H9 (cell line): ENCODE measurements at regions not wholly inside any gene's neighbourhood (a gene's known extent, or its start where the extent isn't known, plus 50 kb on each side); places are given as distances from the start of the nearest gene placed in this dataset.

Experiments used
- DNase-seq: peaks from one replicate; pipeline ENCODE4 v3.0.0-alpha.2; 2017
- H2AFZ ChIP-seq: one replicate; pipeline ENCODE4 v1.6.1; 2013; ENCODE audit warnings: mild to moderate bottlenecking, low read length, control low read depth, moderate library complexity
- H2AK5ac ChIP-seq: 2 replicates; pipeline ENCODE4 v1.6.1; 2013; ENCODE audit warnings: low read length, control low read depth, mixed read lengths; ENCODE audit not compliant: insufficient read length
- H2BK120ac ChIP-seq: one replicate; pipeline ENCODE4 v1.6.1; 2013; ENCODE audit warnings: low read depth, mild to moderate bottlenecking, low read length, control low read depth, inconsistent platforms; ENCODE audit not compliant: poor library complexity, severe bottlenecking
- H2BK12ac ChIP-seq: 2 replicates; pipeline ENCODE4 v1.6.1; 2013; ENCODE audit warnings: low read length, control low read depth, mixed read lengths, low read depth; ENCODE audit not compliant: insufficient read length
- H2BK15ac ChIP-seq: 2 replicates; pipeline ENCODE4 v1.6.1; 2013; ENCODE audit warnings: low read depth, low read length, control low read depth
- H2BK20ac ChIP-seq: one replicate; pipeline ENCODE4 v1.6.1; 2013; ENCODE audit warnings: low read depth, mild to moderate bottlenecking, low read length, control low read depth, inconsistent platforms; ENCODE audit not compliant: poor library complexity, severe bottlenecking
- H2BK5ac ChIP-seq: 2 replicates; pipeline ENCODE4 v1.6.1; 2013; ENCODE audit warnings: low read length, control low read depth, mixed read lengths; ENCODE audit not compliant: insufficient read length
- H3K14ac ChIP-seq: 2 replicates; pipeline ENCODE4 v1.6.1; 2013; ENCODE audit warnings: low read length, control low read depth; ENCODE audit not compliant: insufficient read depth
- H3K18ac ChIP-seq: 2 replicates; pipeline ENCODE4 v1.6.1; 2013; ENCODE audit warnings: low read depth, mild to moderate bottlenecking, mixed read lengths, low read length, control low read depth; ENCODE audit not compliant: insufficient read length
- H3K23ac ChIP-seq: 2 replicates; pipeline ENCODE4 v1.6.1; 2013; ENCODE audit warnings: low read length, control low read depth, mixed read lengths, low read depth; ENCODE audit not compliant: insufficient read length
- H3K23me2 ChIP-seq: 2 replicates; pipeline ENCODE4 v1.6.1; 2013; ENCODE audit warnings: low read depth, mild to moderate bottlenecking, mixed read lengths, low read length, control low read depth; ENCODE audit not compliant: insufficient read length, poor library complexity, severe bottlenecking
- H3K27ac ChIP-seq: 2 replicates; pipeline ENCODE4 v1.5.1; 2013; ENCODE audit warnings: low read length, control low read depth, mixed read lengths, low read depth; ENCODE audit not compliant: insufficient read length
- H3K27me3 ChIP-seq: 2 replicates; pipeline ENCODE4 v1.6.1; 2013; ENCODE audit warnings: low read length, control low read depth, inconsistent platforms; ENCODE audit not compliant: insufficient read depth
- H3K4ac ChIP-seq: 2 replicates; pipeline ENCODE4 v1.6.1; 2013; ENCODE audit warnings: low read depth, mild to moderate bottlenecking, control low read depth, inconsistent platforms, low read length, moderate library complexity
- H3K4me1 ChIP-seq: 2 replicates; pipeline ENCODE4 v1.6.1; 2013; ENCODE audit warnings: low read length, control low read depth, inconsistent platforms; ENCODE audit not compliant: insufficient read depth
- H3K4me2 ChIP-seq: 2 replicates; pipeline ENCODE4 v1.6.1; 2013; ENCODE audit warnings: low read length, control low read depth, mixed read lengths; ENCODE audit not compliant: insufficient read length, insufficient read depth
- H3K56ac ChIP-seq: 2 replicates; pipeline ENCODE4 v1.6.1; 2013; ENCODE audit warnings: low read depth, mild to moderate bottlenecking, mixed read lengths, low read length, control low read depth; ENCODE audit not compliant: insufficient read length
- H3K79me1 ChIP-seq: 2 replicates; pipeline ENCODE4 v1.6.1; 2013; ENCODE audit warnings: low read depth, mild to moderate bottlenecking, moderate library complexity, low read length, control low read depth, inconsistent platforms; ENCODE audit not compliant: insufficient read depth, poor library complexity, severe bottlenecking
- H3K79me2 ChIP-seq: 2 replicates; pipeline ENCODE4 v1.6.1; 2013; ENCODE audit warnings: low read length, control low read depth, inconsistent platforms; ENCODE audit not compliant: insufficient read depth
- H3K9ac ChIP-seq: 2 replicates; pipeline ENCODE4 v1.6.1; 2013; ENCODE audit warnings: low read length, control low read depth, mixed read lengths; ENCODE audit not compliant: insufficient read length; ENCODE audit errors: extremely low read depth
- H3K9me3 ChIP-seq: one replicate; pipeline ENCODE4 v1.6.1; 2013; ENCODE audit warnings: low read depth, low read length, inconsistent platforms; ENCODE audit not compliant: control insufficient read depth
- H3T11ph ChIP-seq: one replicate; pipeline ENCODE4 v1.6.1; 2013; ENCODE audit warnings: mild to moderate bottlenecking, low read length, control low read depth, inconsistent platforms
- H4K20me1 ChIP-seq: one replicate; pipeline ENCODE4 v1.6.1; 2013; ENCODE audit not compliant: control insufficient read depth, insufficient read length, insufficient read depth
- H4K5ac ChIP-seq: 2 replicates; pipeline ENCODE4 v1.6.1; 2013; ENCODE audit warnings: low read depth, mild to moderate bottlenecking, mixed read lengths, low read length, control low read depth; ENCODE audit not compliant: insufficient read length
- H4K8ac ChIP-seq: replicated peaks from 2 replicates; pipeline ENCODE4 v1.6.1; 2013; ENCODE audit warnings: low read length, control low read depth, mixed read lengths, low read depth; ENCODE audit not compliant: insufficient read length
- H4K91ac ChIP-seq: 2 replicates; pipeline ENCODE4 v1.6.1; 2013; ENCODE audit warnings: low read depth, mild to moderate bottlenecking, moderate library complexity, mixed read lengths, low read length, control low read depth; ENCODE audit not compliant: insufficient read length
- H3K27ac Mint-ChIP-seq, 3 experiments: 2 replicates in 2 of 3; 3 replicates in 1 of 3; pipeline ENCODE4 v1.8.0; 2020 to 2021; ENCODE audit warnings: mixed read lengths in 3 of 3, mild to moderate bottlenecking in 1 of 3, moderate library complexity in 1 of 3
- H3K27me3 Mint-ChIP-seq: 2 replicates; pipeline ENCODE4 v1.8.0; 2021; ENCODE audit warnings: low read depth, mild to moderate bottlenecking, moderate library complexity, mixed read lengths
- H3K36me3 Mint-ChIP-seq, 3 experiments: 2 replicates in 2 of 3; 3 replicates in 1 of 3; pipeline ENCODE4 v1.8.0; 2020 to 2021; ENCODE audit warnings: low read depth in 3 of 3, mixed read lengths in 3 of 3; ENCODE audit not compliant: insufficient read depth in 1 of 3
- H3K4me1 Mint-ChIP-seq, 2 experiments: 2 replicates each; pipeline ENCODE4 v1.8.0; 2020; ENCODE audit warnings: mixed read lengths in 2 of 2
- H3K4me3 Mint-ChIP-seq, 2 experiments: 2 replicates in 1 of 2; 3 replicates in 1 of 2; pipeline ENCODE4 v1.8.0; 2020 to 2021; ENCODE audit warnings: mild to moderate bottlenecking in 2 of 2, mixed read lengths in 2 of 2, moderate library complexity in 1 of 2
- H3K9me3 Mint-ChIP-seq, 2 experiments: 2 replicates in 1 of 2; 3 replicates in 1 of 2; pipeline ENCODE4 v1.8.0; 2020; ENCODE audit warnings: mild to moderate bottlenecking in 2 of 2, mixed read lengths in 2 of 2, moderate library complexity in 1 of 2
- WGBS: extraction: QIAGEN DNeasy Blood & Tissue Kit; methylation state at CpG from one replicate; pipeline ENCODE4 v1.1.7; 2013; ENCODE audit warnings: missing lambda C conversion rate, low lambda C conversion rate, mixed read lengths; ENCODE audit not compliant: insufficient read length; ENCODE audit errors: extremely low coverage; 5-methylcytosine and 5-hydroxymethylcytosine counted together
- TF ChIP-seq, protein P1 (sequence below): fragments of 200-600 bp; sonication (generic); conservative IDR thresholded peaks from 3 replicates; pipeline ENCODE4 v1.8.0; 2021; ENCODE audit warnings: antibody characterized with exemption, mild to moderate bottlenecking

DNA sequence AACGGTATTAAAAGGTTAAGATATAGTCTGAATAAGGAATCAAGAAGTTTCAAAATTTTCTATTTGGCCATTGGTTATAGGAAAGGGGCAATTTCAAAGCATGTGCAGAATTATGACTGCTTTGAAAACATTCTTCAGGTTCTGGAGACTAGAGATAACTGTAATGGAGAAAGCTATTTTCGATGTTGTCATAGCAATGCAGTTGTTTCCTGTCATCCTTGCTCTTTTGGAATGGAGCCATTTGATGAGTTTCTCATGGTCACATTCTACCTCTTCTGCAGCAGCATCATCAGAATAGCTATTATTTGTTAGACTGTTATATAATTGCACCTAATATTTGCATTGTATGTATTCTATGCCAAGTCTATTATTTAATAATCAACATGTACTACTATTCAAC, 368.2 kb upstream of the NR3C2 start:
- TF ChIP-seq, protein P1, sequence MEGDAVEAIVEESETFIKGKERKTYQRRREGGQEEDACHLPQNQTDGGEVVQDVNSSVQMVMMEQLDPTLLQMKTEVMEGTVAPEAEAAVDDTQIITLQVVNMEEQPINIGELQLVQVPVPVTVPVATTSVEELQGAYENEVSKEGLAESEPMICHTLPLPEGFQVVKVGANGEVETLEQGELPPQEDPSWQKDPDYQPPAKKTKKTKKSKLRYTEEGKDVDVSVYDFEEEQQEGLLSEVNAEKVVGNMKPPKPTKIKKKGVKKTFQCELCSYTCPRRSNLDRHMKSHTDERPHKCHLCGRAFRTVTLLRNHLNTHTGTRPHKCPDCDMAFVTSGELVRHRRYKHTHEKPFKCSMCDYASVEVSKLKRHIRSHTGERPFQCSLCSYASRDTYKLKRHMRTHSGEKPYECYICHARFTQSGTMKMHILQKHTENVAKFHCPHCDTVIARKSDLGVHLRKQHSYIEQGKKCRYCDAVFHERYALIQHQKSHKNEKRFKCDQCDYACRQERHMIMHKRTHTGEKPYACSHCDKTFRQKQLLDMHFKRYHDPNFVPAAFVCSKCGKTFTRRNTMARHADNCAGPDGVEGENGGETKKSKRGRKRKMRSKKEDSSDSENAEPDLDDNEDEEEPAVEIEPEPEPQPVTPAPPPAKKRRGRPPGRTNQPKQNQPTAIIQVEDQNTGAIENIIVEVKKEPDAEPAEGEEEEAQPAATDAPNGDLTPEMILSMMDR = no peak
- Histone ChIP-seq H3K27me3 (no peaks in the 10 kb centered on the region), H2BK120ac (no peak overlapping the region), H2BK12ac (no peak overlapping the region), H3K18ac (no peak overlapping the region), H3K56ac (no peak overlapping the region), H3K4me1 (no peaks in the 10 kb centered on the region), H3K27ac (no peak overlapping the region), H4K8ac (no peak overlapping the region), H3K4me2 (no peak overlapping the region), H2AFZ (no peak overlapping the region), H3K4ac (no peak overlapping the region), H3K79me1 (no peaks in the 10 kb centered on the region), H2BK20ac (no peak overlapping the region), H4K20me1 (no peaks in the 10 kb centered on the region), H3T11ph (no peak overlapping the region), H4K5ac (no peak overlapping the region), H4K91ac (no peak overlapping the region), H2AK5ac (no peak overlapping the region), H2BK15ac (no peak overlapping the region), H3K9me3 (no peaks in the 10 kb centered on the region), H2BK5ac (no peak overlapping the region), H3K14ac (no peak overlapping the region), H3K23me2 (no peaks in the 10 kb centered on the region), H3K23ac (no peak overlapping the region), H3K79me2 (no peaks in the 10 kb centered on the region), H3K9ac (no peak overlapping the region)
- H3K4me3 Mint-ChIP-seq = no peak overlapping the region
- peaks cover 8% of the 10 kb centered on the region in 2 experiments; a peak in 4 of 5 replicates for H3K9me3 Mint-ChIP-seq
- no peaks in the 10 kb centered on the region; a peak in 1 of 4 replicates for H3K4me1 Mint-ChIP-seq
- no peaks in the 10 kb centered on the region for H3K27me3 Mint-ChIP-seq
- WGBS = no CpG with 5 or more reads among the region's 2 CpGs
- no peak for DNase-seq
- H3K36me3 Mint-ChIP-seq = peaks cover 0 to 9% (median 5%) of the 10 kb centered on the region in 3 experiments; a peak in 5 of 7 replicates
- H3K27ac Mint-ChIP-seq = no peak overlapping the region
